MM.1S (cell line): ENCODE measurements at regions not wholly inside any gene's neighbourhood (a gene's known extent, or its start where the extent isn't known, plus 50 kb on each side); places are given as distances from the start of the nearest gene placed in this dataset.

Experiments used
- EZH2 ChIP-seq: fragments of 300-600 bp; sonication (generic); optimal IDR thresholded peaks from 2 replicates; pipeline ENCODE3; 2017; ENCODE audit warnings: low read depth, mild to moderate bottlenecking, antibody characterized with exemption, low read length, mixed read lengths
- EZH2phosphoT487 ChIP-seq: fragments of 300-600 bp; sonication (generic); IDR thresholded peaks from 2 replicates; pipeline ENCODE4 v1.6.1; 2018; ENCODE audit warnings: antibody characterized with exemption, low read length
- TF ChIP-seq, protein P1 (sequence below): fragments of 300-600 bp; sonication (generic); IDR thresholded peaks from 2 replicates; pipeline ENCODE4 v1.5.1; 2016; ENCODE audit warnings: antibody characterized with exemption, low read length, mixed read lengths

GRCh38 chr1:60880202-60880601, 202.2 kb upstream of the NFIA start:
- TF ChIP-seq EZH2 (no peak), EZH2phosphoT487 (no peak)
- TF ChIP-seq, protein P1, sequence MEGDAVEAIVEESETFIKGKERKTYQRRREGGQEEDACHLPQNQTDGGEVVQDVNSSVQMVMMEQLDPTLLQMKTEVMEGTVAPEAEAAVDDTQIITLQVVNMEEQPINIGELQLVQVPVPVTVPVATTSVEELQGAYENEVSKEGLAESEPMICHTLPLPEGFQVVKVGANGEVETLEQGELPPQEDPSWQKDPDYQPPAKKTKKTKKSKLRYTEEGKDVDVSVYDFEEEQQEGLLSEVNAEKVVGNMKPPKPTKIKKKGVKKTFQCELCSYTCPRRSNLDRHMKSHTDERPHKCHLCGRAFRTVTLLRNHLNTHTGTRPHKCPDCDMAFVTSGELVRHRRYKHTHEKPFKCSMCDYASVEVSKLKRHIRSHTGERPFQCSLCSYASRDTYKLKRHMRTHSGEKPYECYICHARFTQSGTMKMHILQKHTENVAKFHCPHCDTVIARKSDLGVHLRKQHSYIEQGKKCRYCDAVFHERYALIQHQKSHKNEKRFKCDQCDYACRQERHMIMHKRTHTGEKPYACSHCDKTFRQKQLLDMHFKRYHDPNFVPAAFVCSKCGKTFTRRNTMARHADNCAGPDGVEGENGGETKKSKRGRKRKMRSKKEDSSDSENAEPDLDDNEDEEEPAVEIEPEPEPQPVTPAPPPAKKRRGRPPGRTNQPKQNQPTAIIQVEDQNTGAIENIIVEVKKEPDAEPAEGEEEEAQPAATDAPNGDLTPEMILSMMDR: no peak
